ENCODE measurements at regions not wholly inside any gene's neighbourhood (a gene's known extent, or its start where the extent isn't known, plus 50 kb on each side); places are given as distances from the start of the nearest gene placed in this dataset.

DNA sequence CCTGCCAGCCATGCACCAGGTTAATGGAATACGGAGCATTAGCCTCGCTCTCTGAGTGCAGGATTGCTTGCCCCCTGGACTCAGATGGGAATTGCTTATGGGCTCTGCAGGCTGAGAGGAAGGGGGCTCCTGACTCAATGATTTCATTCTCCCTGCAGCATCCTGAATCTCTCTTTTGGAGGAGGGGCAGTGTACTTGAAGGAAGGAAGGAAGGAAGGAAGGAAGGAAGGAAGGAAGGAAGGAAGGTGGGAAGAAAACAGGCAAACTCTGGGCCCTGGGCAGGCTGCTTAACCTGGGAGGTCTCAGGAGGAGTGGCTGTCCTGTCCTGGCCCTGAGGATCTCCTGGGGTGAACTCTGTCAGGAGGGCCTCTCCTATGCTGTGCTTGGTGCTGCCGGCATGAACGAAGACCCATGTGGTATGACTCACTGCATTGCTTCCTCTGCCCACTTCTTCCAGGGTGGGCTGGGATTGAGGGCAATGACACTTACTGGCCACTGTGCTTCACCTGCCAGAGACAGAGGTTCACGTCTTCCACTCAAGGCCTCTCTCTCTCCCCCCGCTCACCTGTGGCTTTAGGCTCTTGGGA, 257.1 kb upstream of the CSF3R start:
- Histone ChIP-seq H3K9me3 (ENCODE audit: control insufficient read depth, low read length) (peaks cover 12% of the 10 kb centered on the region), H3K9ac (ENCODE audit: extremely low read depth, low read length, poor library complexity, severe bottlenecking) (no peak overlapping the region), H3K4me1 (ENCODE audit: control insufficient read depth, insufficient read depth, low read length) (peaks cover 27% of the 10 kb centered on the region), H3K4me3 (ENCODE audit: low read length) (no peak overlapping the region), H3K27me3 (ENCODE audit: control insufficient read depth, insufficient read depth, low read length, poor library complexity, severe bottlenecking) (no peaks in the 10 kb centered on the region), H3K27ac (ENCODE audit: low read depth, low read length) (no peak overlapping the region), H3K36me3 (ENCODE audit: control insufficient read depth, insufficient read depth, low read length) (no peaks in the 10 kb centered on the region)
- Mint-ChIP-seq H3K27me3 (ENCODE audit: insufficient read depth) (no peaks in the 10 kb centered on the region), H3K4me1 (peaks cover 57% of the 10 kb centered on the region), H3K36me3 (ENCODE audit: low read depth) (peaks cover 21% of the 10 kb centered on the region), H3K4me3 (no peak overlapping the region), H3K9me3 (peaks cover 14% of the 10 kb centered on the region), H3K27ac (peak overlapping the region; percentile 49)
- TF ChIP-seq, protein P1, sequence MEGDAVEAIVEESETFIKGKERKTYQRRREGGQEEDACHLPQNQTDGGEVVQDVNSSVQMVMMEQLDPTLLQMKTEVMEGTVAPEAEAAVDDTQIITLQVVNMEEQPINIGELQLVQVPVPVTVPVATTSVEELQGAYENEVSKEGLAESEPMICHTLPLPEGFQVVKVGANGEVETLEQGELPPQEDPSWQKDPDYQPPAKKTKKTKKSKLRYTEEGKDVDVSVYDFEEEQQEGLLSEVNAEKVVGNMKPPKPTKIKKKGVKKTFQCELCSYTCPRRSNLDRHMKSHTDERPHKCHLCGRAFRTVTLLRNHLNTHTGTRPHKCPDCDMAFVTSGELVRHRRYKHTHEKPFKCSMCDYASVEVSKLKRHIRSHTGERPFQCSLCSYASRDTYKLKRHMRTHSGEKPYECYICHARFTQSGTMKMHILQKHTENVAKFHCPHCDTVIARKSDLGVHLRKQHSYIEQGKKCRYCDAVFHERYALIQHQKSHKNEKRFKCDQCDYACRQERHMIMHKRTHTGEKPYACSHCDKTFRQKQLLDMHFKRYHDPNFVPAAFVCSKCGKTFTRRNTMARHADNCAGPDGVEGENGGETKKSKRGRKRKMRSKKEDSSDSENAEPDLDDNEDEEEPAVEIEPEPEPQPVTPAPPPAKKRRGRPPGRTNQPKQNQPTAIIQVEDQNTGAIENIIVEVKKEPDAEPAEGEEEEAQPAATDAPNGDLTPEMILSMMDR (conservative IDR thresholded peaks at IDR 0.05) = no peak
- WGBS, 2 experiments (ENCODE audit: insufficient coverage in 1 of 2, insufficient read length in 1 of 2) = 85 to 90% methylated on average over 2 to 6 of the region's 6 CpGs
- peak; percentile 49 for DNase-seq

DNA sequence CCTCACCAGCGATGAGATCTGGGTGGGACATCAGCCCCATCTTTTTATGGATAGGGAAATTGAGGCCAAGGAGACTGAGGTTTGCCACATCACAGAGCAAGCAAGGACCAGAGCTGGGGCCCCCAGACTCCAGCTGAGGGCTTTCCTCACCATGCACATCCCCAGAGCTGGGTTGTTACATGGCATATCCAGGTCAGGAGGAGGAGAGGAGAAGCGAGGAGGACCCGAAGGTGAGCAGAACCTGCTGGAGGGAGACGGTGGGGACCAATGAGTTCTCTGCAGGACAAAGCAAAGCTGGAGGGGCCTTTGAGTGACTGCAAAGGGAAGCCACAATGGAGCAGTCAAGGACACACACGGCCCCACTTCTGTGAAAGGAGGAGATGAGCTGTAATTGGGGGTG, 255.5 kb upstream of the CSF3R start:
- Mint-ChIP-seq H3K4me3 (no peak overlapping the region), H3K27ac (peak overlapping the region; percentile 97), H3K4me1 (peaks cover 55% of the 10 kb centered on the region), H3K9me3 (peaks cover 7% of the 10 kb centered on the region), H3K27me3 (ENCODE audit: insufficient read depth) (no peaks in the 10 kb centered on the region), H3K36me3 (ENCODE audit: low read depth) (peaks cover 10% of the 10 kb centered on the region)
- 94% methylated on average over 5 of the region's 5 CpGs; no CpG with 5 or more reads in 1 of the 2 experiments for WGBS, 2 experiments (ENCODE audit: insufficient coverage in 1 of 2, insufficient read length in 1 of 2)
- DNase-seq = no peak
- TF ChIP-seq, protein P1 (conservative IDR thresholded peaks at IDR 0.05) = no peak
- Histone ChIP-seq H3K9ac (ENCODE audit: extremely low read depth, low read length, poor library complexity, severe bottlenecking) (no peak overlapping the region), H3K27me3 (ENCODE audit: control insufficient read depth, insufficient read depth, low read length, poor library complexity, severe bottlenecking) (no peaks in the 10 kb centered on the region), H3K9me3 (ENCODE audit: control insufficient read depth, low read length) (peaks cover 8% of the 10 kb centered on the region), H3K4me3 (ENCODE audit: low read length) (no peak overlapping the region), H3K4me1 (ENCODE audit: control insufficient read depth, insufficient read depth, low read length) (peaks cover 27% of the 10 kb centered on the region), H3K36me3 (ENCODE audit: control insufficient read depth, insufficient read depth, low read length) (no peaks in the 10 kb centered on the region), H3K27ac (ENCODE audit: low read depth, low read length) (no peak overlapping the region)

DNA sequence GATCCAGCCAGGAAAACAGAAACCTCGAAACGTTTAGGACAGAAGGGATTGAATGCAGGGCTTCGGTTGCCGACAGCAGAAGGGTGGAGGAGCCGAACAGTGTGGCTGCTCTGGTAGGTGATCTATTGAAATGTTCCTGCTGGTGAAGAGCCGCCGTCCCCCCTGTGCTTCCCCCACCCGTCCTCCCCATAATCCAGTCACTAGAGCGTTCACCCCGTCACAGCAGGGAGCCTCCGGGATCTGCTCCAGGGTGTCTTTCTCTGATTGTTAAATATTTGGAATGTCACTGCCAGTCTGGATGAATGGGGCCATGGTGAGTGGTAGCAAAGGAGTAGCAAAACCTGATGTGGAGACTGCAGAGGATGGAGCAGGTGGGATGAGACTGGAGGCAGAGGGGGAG, 255.1 kb upstream of the CSF3R start:
- DNase-seq = peak; percentile 51
- Histone ChIP-seq H3K9ac (ENCODE audit: extremely low read depth, low read length, poor library complexity, severe bottlenecking) (no peak overlapping the region), H3K36me3 (ENCODE audit: control insufficient read depth, insufficient read depth, low read length) (no peaks in the 10 kb centered on the region), H3K9me3 (ENCODE audit: control insufficient read depth, low read length) (peaks cover 8% of the 10 kb centered on the region), H3K27ac (ENCODE audit: low read depth, low read length) (no peak overlapping the region), H3K4me1 (ENCODE audit: control insufficient read depth, insufficient read depth, low read length) (peaks cover 27% of the 10 kb centered on the region), H3K27me3 (ENCODE audit: control insufficient read depth, insufficient read depth, low read length, poor library complexity, severe bottlenecking) (no peaks in the 10 kb centered on the region), H3K4me3 (ENCODE audit: low read length) (no peak overlapping the region)
- Mint-ChIP-seq H3K27ac (peak overlapping the region; percentile 97), H3K4me1 (peaks cover 52% of the 10 kb centered on the region), H3K9me3 (peaks cover 7% of the 10 kb centered on the region), H3K4me3 (no peak overlapping the region), H3K36me3 (ENCODE audit: low read depth) (peaks cover 8% of the 10 kb centered on the region), H3K27me3 (ENCODE audit: insufficient read depth) (no peaks in the 10 kb centered on the region)
- TF ChIP-seq, protein P1 (conservative IDR thresholded peaks at IDR 0.05) = no peak
- 77 to 80% methylated on average over 3 to 11 of the region's 11 CpGs for WGBS, 2 experiments (ENCODE audit: insufficient coverage in 1 of 2, insufficient read length in 1 of 2)

All from endodermal cell (in vitro differentiated cells).